Motor neuron (in vitro differentiated cells): ENCODE measurements at regions not wholly inside any gene's neighbourhood (a gene's known extent, or its start where the extent isn't known, plus 50 kb on each side); places are given as distances from the start of the nearest gene placed in this dataset.
A peak's percentile ranks its signal among the peaks of the same experiment; 100 is the strongest.
"Not testable (repeated sequence)": the region's sequence is repeated elsewhere in the genome, so short reads cannot be mapped to it uniquely, and the experiment has no call there.

ENCODE experiments used
- ATAC-seq, 8 experiments: fragments of 200-7000 bp; cut with Tn5 transposase; replicated peaks in 6 of 8; 2 replicates each; pipeline ENCODE4 v1.8.0; 2021; ENCODE audit warnings: mild to moderate bottlenecking in 8 of 8, moderate library complexity in 8 of 8
- H3K27ac ChIP-seq, 2 donors: fragments of 250-450 bp; sonication (Bioruptor Pico); 2 replicates each; pipeline ENCODE4 v1.9.0; 2021; ENCODE audit warnings: antibody characterized with exemption in 2 of 2, mild to moderate bottlenecking in 2 of 2, moderate library complexity in 1 of 2
- H3K4me1 ChIP-seq, 2 donors: fragments of 250-450 bp; sonication (Bioruptor Pico); replicated peaks in 1 of 2; 2 replicates each; pipeline ENCODE4 v1.6.1; 2021; ENCODE audit warnings: antibody characterized with exemption in 2 of 2, mild to moderate bottlenecking in 2 of 2, moderate library complexity in 1 of 2
- H3K4me3 ChIP-seq, 5 donors: fragments of 250-450 bp; sonication (Bioruptor Pico); 2 replicates each; pipeline ENCODE4 v1.9.0; 2021; ENCODE audit warnings: antibody characterized with exemption in 5 of 5, mild to moderate bottlenecking in 5 of 5, moderate library complexity in 4 of 5
- WGBS, 10 experiments: fragments of 450-650 bp; shearing (Covaris generic); methylation state at CpG; one replicate each; pipeline ENCODE4 v1.0.0; 2022; 5-methylcytosine and 5-hydroxymethylcytosine counted together
- in situ Hi-C, 9 experiments: fragments of 400-800 bp; cut with MboI; loops; one replicate each; pipeline ENCODE4 v1.15.0; 2021; ENCODE audit warnings: low sequenced_read_pairs in 9 of 9, low pct_unique_long_range_greater_than_20kb in 2 of 9; ENCODE audit not compliant: unreplicated experiment in 9 of 9

- no peak for ATAC-seq
- H3K4me1 ChIP-seq, result peaks cover 0 to 7% of the 10 kb centered on the region in 2 donors
- WGBS, 10 experiments, result 80 to 100% (median 93%) methylated on average over 1 to 3 of the region's 3 CpGs; no CpG with 5 or more reads in 3 of the 10 experiments
- no peak overlapping the region for H3K4me3 ChIP-seq
- in situ Hi-C loops, result no loop called here
- H3K27ac ChIP-seq, result no peak overlapping the region
Measured at GRCh38 chr5:142402752-142403318, 78.0 kb upstream of the SPRY4 start.

GRCh38 chr5:142400415-142400814 is 75.6 kb upstream of the SPRY4 start:
- WGBS, 10 experiments, result 73 to 100% (median 80%) methylated on average over 1 to 5 of the region's 8 CpGs; no CpG with 5 or more reads in 5 of the 10 experiments
- ATAC-seq, result peak in 2 of 8 experiments; percentile 7 to 17
- H3K27ac ChIP-seq, result no peak overlapping the region
- H3K4me1 ChIP-seq, result peaks cover 0 to 7% of the 10 kb centered on the region in 2 donors
- in situ Hi-C loops, result no loop called here
- no peak overlapping the region for H3K4me3 ChIP-seq

GRCh38 chr5:142399891-142400290 is 75.1 kb upstream of the SPRY4 start:
- 40 to 94% (median 71%) methylated on average over 1 to 2 of the region's 2 CpGs; no CpG with 5 or more reads in 4 of the 10 experiments for WGBS, 10 experiments
- peak in 7 of 8 experiments; percentile 74 to 99 (median 92) for ATAC-seq
- Histone ChIP-seq H3K27ac (no peak overlapping the region), H3K4me3 (no peak overlapping the region), H3K4me1 (peaks cover 0 to 7% of the 10 kb centered on the region in 2 donors)
- in situ Hi-C loops, result no loop called here

GRCh38 chr5:142398730-142399055 is 73.9 kb upstream of the SPRY4 start:
- in situ Hi-C loops, result no loop called here
- no peak overlapping the region for H3K4me3 ChIP-seq
- H3K4me1 ChIP-seq, result peaks cover 0 to 7% of the 10 kb centered on the region in 2 donors
- no peak overlapping the region for H3K27ac ChIP-seq
- no peak for ATAC-seq
- 100% methylated on average over 1 of the region's 3 CpGs; no CpG with 5 or more reads in 7 of the 10 experiments for WGBS, 10 experiments

- in situ Hi-C loops, H3K4me3 ChIP-seq: not testable (repeated sequence)
- 82 to 97% (median 94%) methylated on average over 5 to 8 of the region's 13 CpGs; no CpG with 5 or more reads in 4 of the 10 experiments for WGBS, 10 experiments
Measured at GRCh38 chr5:142398011-142398729, 73.3 kb upstream of the SPRY4 start.

GRCh38 chr5:142397178-142397577 is 72.4 kb upstream of the SPRY4 start:
- Histone ChIP-seq H3K4me3 (no peak overlapping the region), H3K4me1 (peaks cover 0 to 7% of the 10 kb centered on the region in 2 donors), H3K27ac (no peak overlapping the region)
- no peak for ATAC-seq
- in situ Hi-C loops, result no loop called here
- 70 to 100% (median 83%) methylated on average over 1 to 3 of the region's 3 CpGs; no CpG with 5 or more reads in 3 of the 10 experiments for WGBS, 10 experiments

More at GRCh38 chr5:142398011-142398729, 73.3 kb upstream of the SPRY4 start:
- H3K4me1 ChIP-seq, ATAC-seq, H3K27ac ChIP-seq: not testable (repeated sequence)

GRCh38 chr5:142396436-142397038 is 71.7 kb upstream of the SPRY4 start:
- WGBS, 10 experiments, result 60 to 100% (median 69%) methylated on average over 1 to 2 of the region's 2 CpGs; no CpG with 5 or more reads in 3 of the 10 experiments
- in situ Hi-C loops, result no loop called here

GRCh38 chr5:142395334-142395733 is 70.5 kb upstream of the SPRY4 start:
- H3K27ac ChIP-seq, result no peak overlapping the region

More at GRCh38 chr5:142396436-142397038, 71.7 kb upstream of the SPRY4 start:
- H3K4me3 ChIP-seq, result no peak overlapping the region
- H3K4me1 ChIP-seq, result peaks cover 0 to 7% of the 10 kb centered on the region in 2 donors
- H3K27ac ChIP-seq, result no peak overlapping the region
- ATAC-seq, result peak in 2 of 8 experiments; percentile 69

GRCh38 chr5:142391058-142391845 is 66.4 kb upstream of the SPRY4 start:
- Histone ChIP-seq H3K27ac (no peak overlapping the region), H3K4me1 (peaks cover 17 to 22% of the 10 kb centered on the region in 2 donors), H3K4me3 (no peak overlapping the region)
- WGBS, 10 experiments, result 16 to 87% (median 80%) methylated on average over 3 to 7 of the region's 8 CpGs; no CpG with 5 or more reads in 3 of the 10 experiments
- in situ Hi-C loops, result no loop called here
- no peak for ATAC-seq

More at GRCh38 chr5:142395334-142395733, 70.5 kb upstream of the SPRY4 start:
- H3K4me1 ChIP-seq, result peaks cover 6 to 11% of the 10 kb centered on the region in 2 donors
- in situ Hi-C loops, result no loop called here
- no peak for ATAC-seq
- no peak overlapping the region for H3K4me3 ChIP-seq
- 20 to 93% (median 85%) methylated on average over 1 to 4 of the region's 4 CpGs; no CpG with 5 or more reads in 6 of the 10 experiments for WGBS, 10 experiments

- in situ Hi-C loops, result no loop called here
- Histone ChIP-seq H3K4me1 (peaks cover 17 to 22% of the 10 kb centered on the region in 2 donors), H3K4me3 (no peak overlapping the region), H3K27ac (no peak overlapping the region)
- 0 to 46% (median 17%) methylated on average over 2 to 3 of the region's 3 CpGs; no CpG with 5 or more reads in 4 of the 10 experiments for WGBS, 10 experiments
- peak in 3 of 8 experiments; percentile 33 to 45 (median 37) for ATAC-seq
Measured at GRCh38 chr5:142390334-142390733, 65.5 kb upstream of the SPRY4 start.

GRCh38 chr5:142388696-142389095 is 63.9 kb upstream of the SPRY4 start:
- H3K4me3 ChIP-seq, result no peak overlapping the region
- no peak overlapping the region for H3K27ac ChIP-seq
- 43 to 100% (median 100%) methylated on average over 1 of the region's 1 CpG; no CpG with 5 or more reads in 3 of the 10 experiments for WGBS, 10 experiments
- in situ Hi-C loops, result no loop called here
- ATAC-seq, result no peak
- H3K4me1 ChIP-seq, result peaks cover 17 to 22% of the 10 kb centered on the region in 2 donors

- no peak overlapping the region for H3K4me3 ChIP-seq
- no peak overlapping the region for H3K27ac ChIP-seq
- H3K4me1 ChIP-seq, result peaks cover 17 to 22% of the 10 kb centered on the region in 2 donors
- WGBS, 10 experiments, result 70 to 100% (median 76%) methylated on average over 1 to 2 of the region's 3 CpGs; no CpG with 5 or more reads in 7 of the 10 experiments
- peak in 2 of 8 experiments; percentile 37 to 78 for ATAC-seq
- in situ Hi-C loops, result no loop called here
Measured at GRCh38 chr5:142387024-142387682, 62.3 kb upstream of the SPRY4 start.
